GM12891 (cell line): ENCODE measurements at regions not wholly inside any gene's neighbourhood (a gene's known extent, or its start where the extent isn't known, plus 50 kb on each side); places are given as distances from the start of the nearest gene placed in this dataset.

Source experiments
- POLR2A ChIP-seq: IDR thresholded peaks from 2 replicates; pipeline ENCODE4 v1.6.1; 2011; ENCODE audit warnings: low read depth, low read length, control low read depth
- SPI1 ChIP-seq: IDR thresholded peaks from 2 replicates; pipeline ENCODE4 v1.6.1; 2011; ENCODE audit warnings: low read depth, low read length, control low read depth

DNA sequence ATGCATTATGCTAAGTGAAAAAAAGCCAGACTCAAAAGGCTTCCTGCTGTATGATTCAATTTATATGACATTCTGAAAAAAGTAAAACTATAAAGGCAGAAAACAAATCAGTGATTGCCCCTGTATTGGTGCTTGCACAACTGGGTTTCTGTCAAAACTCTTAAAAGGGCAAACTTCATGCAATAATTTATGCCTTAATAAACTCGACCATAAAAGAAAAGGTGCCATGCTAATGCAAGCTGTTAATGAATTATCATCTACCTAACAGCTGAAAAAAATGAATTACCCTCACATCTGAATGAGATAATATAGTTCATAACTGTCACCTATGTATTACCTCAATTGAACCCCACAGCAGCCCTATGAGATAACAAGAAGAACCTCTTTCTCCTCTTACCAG is 120.8 kb upstream of the ATP1A1 start:
- no peak for TF ChIP-seq POLR2A
- no peak for TF ChIP-seq SPI1
